ENCODE measurements at regions not wholly inside any gene's neighbourhood (a gene's known extent, or its start where the extent isn't known, plus 50 kb on each side); places are given as distances from the start of the nearest gene placed in this dataset.

GRCh38 chr13:107119989-107120881, 552.3 kb upstream of the ARGLU1 start:
- no peaks in the 10 kb centered on the region for H3K4me1 ChIP-seq (ENCODE audit: insufficient read depth, low read length)
- H3K4me2 ChIP-seq (ENCODE audit: insufficient read depth, insufficient read length, low read length), result no peak overlapping the region
- H3K27me3 ChIP-seq (ENCODE audit: insufficient read depth, low read length), result no peaks in the 10 kb centered on the region
- no peaks in the 10 kb centered on the region for H3K9me3 ChIP-seq (ENCODE audit: control insufficient read depth, low read depth, low read length)
- H4K8ac ChIP-seq (replicated peaks; ENCODE audit: insufficient read length, low read depth, low read length), result no peak overlapping the region
- no peak overlapping the region for H2BK12ac ChIP-seq (ENCODE audit: insufficient read length, low read depth, low read length)
- no peak overlapping the region for H2BK20ac ChIP-seq (ENCODE audit: low read depth, low read length, poor library complexity, severe bottlenecking)
- Mint-ChIP-seq H3K4me1 (peaks cover 2 to 14% of the 10 kb centered on the region in 2 experiments), H3K4me3 (no peak overlapping the region), H3K36me3 (ENCODE audit: insufficient read depth in 1 of 3, low read depth in 3 of 3) (no peaks in the 10 kb centered on the region), H3K27ac (no peak overlapping the region; a peak in 1 of 7 replicates), H3K27me3 (ENCODE audit: low read depth) (no peaks in the 10 kb centered on the region), H3K9me3 (no peaks in the 10 kb centered on the region)
- H2BK5ac ChIP-seq (ENCODE audit: insufficient read length, low read length), result no peak overlapping the region
- no peak overlapping the region for H4K91ac ChIP-seq (ENCODE audit: insufficient read length, low read depth, low read length)
- no peak overlapping the region for H2BK15ac ChIP-seq (ENCODE audit: low read depth, low read length)
- H3K4ac ChIP-seq (ENCODE audit: low read depth, low read length), result no peak overlapping the region
- no peaks in the 10 kb centered on the region for H3K79me1 ChIP-seq (ENCODE audit: insufficient read depth, low read depth, low read length, poor library complexity, severe bottlenecking)
- H4K5ac ChIP-seq (ENCODE audit: insufficient read length, low read depth, low read length), result no peak overlapping the region
- no peak overlapping the region for H2AFZ ChIP-seq (ENCODE audit: low read length)
- H3K9ac ChIP-seq (ENCODE audit: extremely low read depth, insufficient read length, low read length), result no peak overlapping the region
- no peak overlapping the region for H2BK120ac ChIP-seq (ENCODE audit: low read depth, low read length, poor library complexity, severe bottlenecking)
- H3K23me2 ChIP-seq (ENCODE audit: insufficient read length, low read depth, low read length, poor library complexity, severe bottlenecking), result no peaks in the 10 kb centered on the region
- H2AK5ac ChIP-seq (ENCODE audit: insufficient read length, low read length), result no peak overlapping the region
- no CpG with 5 or more reads among the region's 7 CpGs for WGBS (ENCODE audit: extremely low coverage, insufficient read length, low lambda C conversion rate)
- no peak for DNase-seq
- no peak overlapping the region for H3K14ac ChIP-seq (ENCODE audit: insufficient read depth, low read length)
- no peak for TF ChIP-seq CTCF (conservative IDR thresholded peaks at IDR 0.05)
- no peak overlapping the region for H3K18ac ChIP-seq (ENCODE audit: insufficient read length, low read depth, low read length)
- no peak overlapping the region for H3K56ac ChIP-seq (ENCODE audit: insufficient read length, low read depth, low read length)
- no peak overlapping the region for H3T11ph ChIP-seq (ENCODE audit: low read length)
- no peaks in the 10 kb centered on the region for H4K20me1 ChIP-seq (ENCODE audit: control insufficient read depth, insufficient read depth, insufficient read length)
- no peaks in the 10 kb centered on the region for H3K79me2 ChIP-seq (ENCODE audit: insufficient read depth, low read length)
- no peak overlapping the region for H3K27ac ChIP-seq (ENCODE audit: insufficient read length, low read depth, low read length)
- H3K23ac ChIP-seq (ENCODE audit: insufficient read length, low read depth, low read length), result no peak overlapping the region

All from H9 (cell line).